ENCODE measurements at regions not wholly inside any gene's neighbourhood (a gene's known extent, or its start where the extent isn't known, plus 50 kb on each side); places are given as distances from the start of the nearest gene placed in this dataset.

DNA sequence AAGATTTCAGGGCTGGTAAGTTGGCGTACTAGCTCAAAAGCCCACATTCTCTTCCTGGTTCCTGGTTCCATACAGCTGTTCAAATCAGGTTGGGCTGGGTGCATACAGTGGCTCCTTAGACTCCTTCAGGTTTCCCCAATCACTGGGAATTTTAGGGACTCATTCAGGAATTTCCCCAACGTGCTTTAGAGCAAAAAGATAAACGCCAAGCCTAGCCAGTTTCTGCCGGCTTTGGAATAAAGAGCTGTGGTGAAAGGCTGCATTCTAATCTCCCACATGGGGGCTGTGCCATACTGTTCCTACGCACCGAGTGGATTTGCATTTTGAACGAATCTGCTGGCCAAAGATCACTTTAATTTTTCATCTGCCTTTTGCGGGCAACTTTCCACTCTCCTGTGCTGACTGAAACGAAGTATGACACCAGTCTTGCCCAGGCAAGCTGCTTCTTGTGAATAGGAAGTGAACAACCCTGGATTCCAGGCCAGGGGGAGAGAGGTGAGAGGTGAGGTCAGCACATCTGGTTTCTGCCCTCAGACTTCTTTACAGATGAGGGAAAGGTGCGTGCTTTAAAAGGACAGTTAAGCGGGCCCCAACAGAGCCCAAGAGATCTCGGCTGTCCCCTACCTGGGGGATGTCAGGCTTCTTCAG is 184.2 kb upstream of the PDZRN3 start:
- DNase-seq (ENCODE audit: low spot score) (no peak), ATAC-seq (no peak; the same call in 1 of the 2 replicates)
- Mint-ChIP-seq H3K4me3 (no peak overlapping the region), H3K4me1 (peaks cover 5% of the 10 kb centered on the region; the same call in 1 of the 2 replicates), H3K27ac (no peak overlapping the region), H3K36me3 (no peaks in the 10 kb centered on the region), H3K9me3 (peaks cover 16% of the 10 kb centered on the region), H3K27me3 (ENCODE audit: low read depth) (no peaks in the 10 kb centered on the region)
- CTCF ChIA-PET, result interaction anchor here (1.1 to 1.2 kb wide), 2 partner anchors 10 to 301 kb away, joined by 3 to 4 read pairs; no protein-coding TSS in a partner anchor
- POLR2A ChIA-PET, result no interaction called here
- TF ChIP-seq FOXJ3 (CRISPR knock-in tag; IDR thresholded peaks at IDR 0.05; ENCODE audit: borderline replicate concordance), result no peak
- TF ChIP-seq ERG (CRISPR knock-in tag; IDR thresholded peaks at IDR 0.05), result no peak
- TF ChIP-seq, protein P1, sequence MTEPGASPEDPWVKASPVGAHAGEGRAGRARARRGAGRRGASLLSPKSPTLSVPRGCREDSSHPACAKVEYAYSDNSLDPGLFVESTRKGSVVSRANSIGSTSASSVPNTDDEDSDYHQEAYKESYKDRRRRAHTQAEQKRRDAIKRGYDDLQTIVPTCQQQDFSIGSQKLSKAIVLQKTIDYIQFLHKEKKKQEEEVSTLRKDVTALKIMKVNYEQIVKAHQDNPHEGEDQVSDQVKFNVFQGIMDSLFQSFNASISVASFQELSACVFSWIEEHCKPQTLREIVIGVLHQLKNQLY (CRISPR knock-in tag; IDR thresholded peaks at IDR 0.05), result no peak
- TF ChIP-seq SOX15 (CRISPR knock-in tag; IDR thresholded peaks at IDR 0.05), result no peak
- TF ChIP-seq, protein P2, sequence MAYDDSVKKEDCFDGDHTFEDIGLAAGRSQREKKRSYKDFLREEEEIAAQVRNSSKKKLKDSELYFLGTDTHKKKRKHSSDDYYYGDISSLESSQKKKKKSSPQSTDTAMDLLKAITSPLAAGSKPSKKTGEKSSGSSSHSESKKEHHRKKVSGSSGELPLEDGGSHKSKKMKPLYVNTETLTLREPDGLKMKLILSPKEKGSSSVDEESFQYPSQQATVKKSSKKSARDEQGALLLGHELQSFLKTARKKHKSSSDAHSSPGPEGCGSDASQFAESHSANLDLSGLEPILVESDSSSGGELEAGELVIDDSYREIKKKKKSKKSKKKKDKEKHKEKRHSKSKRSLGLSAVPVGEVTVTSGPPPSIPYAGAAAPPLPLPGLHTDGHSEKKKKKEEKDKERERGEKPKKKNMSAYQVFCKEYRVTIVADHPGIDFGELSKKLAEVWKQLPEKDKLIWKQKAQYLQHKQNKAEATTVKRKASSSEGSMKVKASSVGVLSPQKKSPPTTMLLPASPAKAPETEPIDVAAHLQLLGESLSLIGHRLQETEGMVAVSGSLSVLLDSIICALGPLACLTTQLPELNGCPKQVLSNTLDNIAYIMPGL (CRISPR knock-in tag; IDR thresholded peaks at IDR 0.05), result no peak
- TF ChIP-seq NFYB (CRISPR knock-in tag; conservative IDR thresholded peaks at IDR 0.05; ENCODE audit: low read depth), result no peak
- TF ChIP-seq MYBL2 (CRISPR knock-in tag; IDR thresholded peaks at IDR 0.05), result no peak
- no peak for TF ChIP-seq PRDM15 (CRISPR knock-in tag; IDR thresholded peaks at IDR 0.05)

GRCh38 chr3:73805435-73805834 is 180.7 kb upstream of the PDZRN3 start:
- CTCF ChIA-PET, result no interaction called here
- peaks cover 5% of the 10 kb centered on the region; the same call in 1 of the 2 replicates for H3K4me1 Mint-ChIP-seq
- no peak for DNase-seq (ENCODE audit: low spot score)
- H3K4me3 Mint-ChIP-seq, result no peak overlapping the region
- H3K27me3 Mint-ChIP-seq (ENCODE audit: low read depth), result no peaks in the 10 kb centered on the region
- H3K9me3 Mint-ChIP-seq, result peaks cover 17% of the 10 kb centered on the region
- no peaks in the 10 kb centered on the region for H3K36me3 Mint-ChIP-seq
- no peak for ATAC-seq
- no peak overlapping the region for H3K27ac Mint-ChIP-seq
- POLR2A ChIA-PET, result interaction anchor here (0.6 kb wide), 1 partner anchor 615 kb away, joined by 13 read pairs; no protein-coding TSS in a partner anchor
- no peak for TF ChIP-seq IRF2 (CRISPR knock-in tag; IDR thresholded peaks at IDR 0.05; ENCODE audit: borderline replicate concordance, low read depth)
- no peak for TF ChIP-seq SOX15 (CRISPR knock-in tag; IDR thresholded peaks at IDR 0.05)
- no peak for TF ChIP-seq E2F1 (CRISPR knock-in tag; IDR thresholded peaks at IDR 0.05)
- no peak for TF ChIP-seq ELF4 (CRISPR knock-in tag; IDR thresholded peaks at IDR 0.05; ENCODE audit: low read depth)
- TF ChIP-seq MXD4 (CRISPR knock-in tag; IDR thresholded peaks at IDR 0.05; ENCODE audit: borderline replicate concordance), result no peak
- TF ChIP-seq ZNF219 (CRISPR knock-in tag; IDR thresholded peaks at IDR 0.05; ENCODE audit: borderline replicate concordance), result no peak
- TF ChIP-seq, protein P3, sequence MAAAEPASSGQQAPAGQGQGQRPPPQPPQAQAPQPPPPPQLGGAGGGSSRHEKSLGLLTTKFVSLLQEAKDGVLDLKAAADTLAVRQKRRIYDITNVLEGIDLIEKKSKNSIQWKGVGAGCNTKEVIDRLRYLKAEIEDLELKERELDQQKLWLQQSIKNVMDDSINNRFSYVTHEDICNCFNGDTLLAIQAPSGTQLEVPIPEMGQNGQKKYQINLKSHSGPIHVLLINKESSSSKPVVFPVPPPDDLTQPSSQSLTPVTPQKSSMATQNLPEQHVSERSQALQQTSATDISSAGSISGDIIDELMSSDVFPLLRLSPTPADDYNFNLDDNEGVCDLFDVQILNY (CRISPR knock-in tag; IDR thresholded peaks at IDR 0.05), result no peak
- TF ChIP-seq, protein P4, sequence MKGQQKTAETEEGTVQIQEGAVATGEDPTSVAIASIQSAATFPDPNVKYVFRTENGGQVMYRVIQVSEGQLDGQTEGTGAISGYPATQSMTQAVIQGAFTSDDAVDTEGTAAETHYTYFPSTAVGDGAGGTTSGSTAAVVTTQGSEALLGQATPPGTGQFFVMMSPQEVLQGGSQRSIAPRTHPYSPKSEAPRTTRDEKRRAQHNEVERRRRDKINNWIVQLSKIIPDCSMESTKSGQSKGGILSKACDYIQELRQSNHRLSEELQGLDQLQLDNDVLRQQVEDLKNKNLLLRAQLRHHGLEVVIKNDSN (CRISPR knock-in tag; IDR thresholded peaks at IDR 0.05), result no peak
- no peak for TF ChIP-seq ATF6 (CRISPR knock-in tag; IDR thresholded peaks at IDR 0.05)
- no peak for TF ChIP-seq JUN (CRISPR knock-in tag; IDR thresholded peaks at IDR 0.05)
- TF ChIP-seq NFE2L1 (CRISPR knock-in tag; IDR thresholded peaks at IDR 0.05), result no peak
- TF ChIP-seq, protein P5, sequence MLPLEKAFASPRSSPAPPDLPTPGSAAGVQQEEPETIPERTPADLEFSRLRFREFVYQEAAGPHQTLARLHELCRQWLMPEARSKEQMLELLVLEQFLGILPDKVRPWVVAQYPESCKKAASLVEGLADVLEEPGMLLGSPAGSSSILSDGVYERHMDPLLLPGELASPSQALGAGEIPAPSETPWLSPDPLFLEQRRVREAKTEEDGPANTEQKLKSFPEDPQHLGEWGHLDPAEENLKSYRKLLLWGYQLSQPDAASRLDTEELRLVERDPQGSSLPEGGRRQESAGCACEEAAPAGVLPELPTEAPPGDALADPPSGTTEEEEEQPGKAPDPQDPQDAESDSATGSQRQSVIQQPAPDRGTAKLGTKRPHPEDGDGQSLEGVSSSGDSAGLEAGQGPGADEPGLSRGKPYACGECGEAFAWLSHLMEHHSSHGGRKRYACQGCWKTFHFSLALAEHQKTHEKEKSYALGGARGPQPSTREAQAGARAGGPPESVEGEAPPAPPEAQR (CRISPR knock-in tag; IDR thresholded peaks at IDR 0.05), result no peak
